Muscle of back (tissue), 3 donors: ENCODE measurements at regions not wholly inside any gene's neighbourhood (a gene's known extent, or its start where the extent isn't known, plus 50 kb on each side); places are given as distances from the start of the nearest gene placed in this dataset.
A peak's percentile ranks its signal among the peaks of the same experiment; 100 is the strongest.
"Not testable (repeated sequence)": the region's sequence is repeated elsewhere in the genome, so short reads cannot be mapped to it uniquely, and the experiment has no call there.

Experiments
- DNase-seq, 3 donors: peaks; one replicate each; pipeline versions ENCODE4 v3.0.0 to v3.0.0-alpha.2; 2013

DNA sequence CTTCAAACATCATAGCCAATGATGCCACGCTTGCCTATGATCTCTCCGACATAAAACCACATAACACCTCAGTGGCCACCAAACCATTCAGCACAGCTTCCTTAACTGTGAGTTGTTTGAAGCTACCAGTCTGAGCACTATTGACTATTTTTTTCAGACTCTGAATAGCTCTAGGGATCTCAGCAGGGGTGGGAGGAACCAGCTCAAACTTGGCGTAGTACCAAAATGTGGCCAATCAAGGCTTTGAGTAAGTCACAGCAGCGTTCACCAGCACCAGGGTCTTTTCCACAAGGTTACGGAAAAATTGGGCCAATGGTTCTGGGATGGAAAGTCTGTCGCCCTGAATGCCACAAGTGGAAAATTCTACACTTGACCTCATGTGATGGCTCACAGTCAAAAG is 70.6 kb downstream of the SMPDL3A start:
- no peak for DNase-seq

DNA sequence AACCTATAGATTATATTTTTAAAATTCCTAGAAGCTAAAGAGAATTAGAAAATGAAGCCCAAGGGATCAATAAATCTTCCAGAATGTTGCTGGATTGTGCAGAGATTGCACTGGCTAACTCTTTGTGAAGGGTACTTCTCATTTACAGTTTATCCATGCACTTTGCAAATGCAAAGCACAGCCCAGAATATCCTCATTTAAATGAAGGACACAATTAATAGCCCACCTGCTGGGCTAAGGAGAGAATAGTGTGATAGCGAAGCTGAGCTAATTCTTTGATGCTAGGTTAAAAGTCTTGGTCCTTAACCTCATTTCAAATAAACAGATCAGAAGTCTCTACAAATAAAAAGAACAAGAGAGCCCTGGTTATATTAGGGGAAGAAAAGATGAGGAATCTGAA is 72.5 kb downstream of the SMPDL3A start:
- no peak for DNase-seq

DNA sequence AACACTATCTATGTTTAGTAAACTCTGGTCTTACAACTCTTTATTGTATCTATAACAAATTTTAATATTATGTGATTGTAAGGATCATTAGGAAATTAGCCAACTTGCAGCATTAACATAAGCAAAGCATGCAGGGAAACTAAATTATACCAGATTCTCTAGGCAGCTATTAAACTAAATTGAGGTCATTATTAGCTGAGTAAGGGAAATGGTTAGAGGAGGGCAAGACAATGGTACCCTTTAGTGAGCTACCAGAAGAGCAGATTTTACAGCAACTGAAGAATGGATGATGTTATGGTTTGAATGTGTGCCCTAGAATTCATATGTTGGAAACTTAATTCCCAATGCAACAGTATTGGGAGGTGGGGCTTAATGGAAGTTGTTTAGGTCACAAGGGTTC is 79.1 kb downstream of the SMPDL3A start:
- DNase-seq: no peak

DNA sequence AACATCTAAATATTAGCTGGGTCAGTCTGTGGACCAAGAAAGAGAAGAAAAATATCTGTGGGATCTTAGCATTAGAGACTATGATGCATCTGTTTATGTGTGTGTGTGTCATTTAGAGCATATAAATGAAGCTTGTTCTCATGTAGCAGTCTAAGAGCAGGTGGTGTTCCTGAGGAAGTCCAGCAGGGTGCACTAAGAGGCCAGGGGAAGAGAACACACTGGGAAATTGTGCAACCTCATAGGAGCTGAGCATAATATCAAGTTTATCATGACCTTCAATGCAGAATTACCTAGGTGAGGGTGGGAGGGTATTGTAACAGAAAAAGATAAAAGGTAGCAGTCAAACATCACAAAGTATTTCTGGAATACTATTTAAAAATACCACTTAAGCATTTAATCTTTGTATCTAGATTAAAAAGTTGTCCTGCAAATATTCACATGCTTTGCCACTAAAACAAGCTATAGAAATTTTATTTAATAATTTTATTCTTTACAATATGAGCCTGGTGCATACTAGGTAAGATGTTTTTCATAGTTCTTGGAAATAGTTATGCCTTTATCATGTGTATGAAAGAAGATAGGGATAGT is 80.5 kb downstream of the SMPDL3A start:
- DNase-seq: peak; percentile 16 to 52 (median 24)

DNA sequence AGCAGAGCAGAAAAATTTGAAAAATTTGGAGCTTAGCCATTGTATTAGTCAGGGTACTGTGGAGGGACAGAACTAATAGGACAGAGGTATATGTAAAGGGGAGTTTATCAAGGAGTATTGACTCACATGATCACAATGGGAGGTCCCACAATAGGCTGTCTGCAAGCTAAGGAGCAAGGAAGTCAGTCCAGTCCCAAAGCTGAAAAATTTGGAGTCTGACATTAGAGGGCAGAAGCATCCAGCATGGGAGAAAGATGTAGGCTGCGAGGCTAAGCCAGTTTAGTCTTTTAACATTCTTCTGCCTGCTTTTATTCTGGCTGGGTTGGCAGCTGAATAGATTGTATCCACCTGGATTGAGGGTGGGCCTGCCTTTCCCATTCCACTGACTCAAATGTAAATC is 82.0 kb downstream of the SMPDL3A start:
- DNase-seq: no peak

DNA sequence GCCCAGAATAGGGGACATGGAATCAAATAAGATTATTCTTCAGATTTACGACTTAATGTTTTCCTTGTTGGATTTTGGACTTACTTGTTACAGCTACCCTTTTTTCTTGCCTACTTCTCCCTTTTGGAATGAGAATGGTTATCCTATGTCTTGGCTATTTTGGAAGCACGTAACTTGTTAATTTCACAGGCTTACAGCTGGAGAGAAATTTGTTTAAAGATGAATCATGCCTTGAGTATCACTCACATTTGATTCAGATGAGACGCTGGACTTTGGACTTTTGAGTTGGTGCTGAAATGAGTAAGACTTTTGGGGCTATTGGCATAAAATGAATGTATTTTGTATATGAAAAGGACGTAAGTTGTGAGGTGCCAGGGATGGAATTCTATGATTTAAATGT is 83.3 kb downstream of the SMPDL3A start:
- DNase-seq: no peak

DNA sequence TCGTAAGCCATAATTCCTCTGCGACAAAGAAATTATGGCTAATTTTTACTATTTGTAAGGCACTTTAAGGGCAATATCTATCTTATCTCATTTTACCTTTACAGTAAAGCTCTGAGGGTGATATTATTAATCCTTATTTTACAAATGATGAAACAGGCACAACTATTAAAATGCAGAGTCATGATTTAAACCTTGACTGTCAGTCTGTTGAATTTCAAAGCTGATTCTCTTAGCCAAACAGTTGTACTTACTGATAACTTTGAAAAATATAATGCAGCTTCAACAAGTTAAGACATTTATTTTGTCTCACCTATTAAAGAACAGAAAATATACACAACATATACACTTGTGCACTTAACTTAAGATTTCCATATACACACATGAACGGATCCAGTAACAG is 88.2 kb downstream of the SMPDL3A start:
- DNase-seq: no peak

DNA sequence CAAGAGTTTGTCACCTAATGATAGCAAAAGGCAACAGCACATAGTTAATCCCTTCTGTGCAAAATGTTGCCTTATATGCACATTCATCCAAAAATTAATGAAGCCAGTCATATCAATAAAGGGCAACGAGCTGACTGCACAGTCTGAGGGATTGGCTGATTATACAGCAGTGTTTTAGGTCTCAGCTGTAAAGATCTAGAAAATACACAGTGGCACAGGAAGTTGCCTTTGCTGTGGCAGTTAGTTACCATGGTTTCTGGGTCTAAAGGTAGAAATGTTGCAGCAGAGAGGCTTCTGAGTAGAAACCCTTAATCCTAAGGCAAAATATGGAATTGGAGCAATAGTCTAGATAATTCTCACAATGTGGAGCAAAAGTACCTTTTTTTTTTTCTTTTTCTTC is 89.7 kb downstream of the SMPDL3A start:
- no peak for DNase-seq

DNA sequence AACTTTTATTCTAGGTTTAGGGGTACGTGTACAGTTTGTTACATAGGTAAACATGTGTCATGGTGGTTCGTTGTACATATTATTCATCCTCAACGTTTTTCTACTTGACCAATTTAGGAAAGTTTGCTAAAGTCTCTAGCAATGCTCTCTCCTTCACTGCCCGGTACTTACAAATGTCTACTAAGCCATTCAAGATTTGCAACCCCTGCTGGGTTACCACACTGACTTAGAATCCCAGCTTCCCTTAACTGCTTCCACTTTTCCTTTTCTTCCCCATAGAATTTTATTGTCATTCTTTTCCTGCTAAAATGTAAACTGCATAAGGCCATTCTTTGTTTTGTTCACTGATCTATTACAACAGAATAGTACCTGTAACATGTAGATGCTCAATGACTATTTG is 97.4 kb downstream of the SMPDL3A start:
- no peak for DNase-seq

DNA sequence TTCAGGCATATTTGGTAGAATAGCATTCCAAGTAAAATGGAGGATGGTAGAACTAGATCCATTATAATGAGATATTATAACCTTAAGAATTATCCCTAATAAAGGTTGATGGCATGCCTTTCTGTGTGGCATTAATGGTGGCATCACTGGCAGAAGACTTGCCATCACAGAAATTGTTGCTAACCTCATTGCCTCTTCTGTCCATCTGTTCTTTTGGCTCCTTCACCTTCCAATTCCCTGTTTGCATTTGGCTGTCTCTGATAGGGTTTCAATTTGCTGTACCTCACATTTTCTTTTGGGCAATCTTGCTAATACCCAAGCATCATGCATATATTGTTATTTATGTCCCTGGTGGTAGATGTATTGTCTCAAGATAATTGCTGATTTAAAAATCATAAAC is 98.9 kb downstream of the SMPDL3A start:
- DNase-seq: no peak

DNA sequence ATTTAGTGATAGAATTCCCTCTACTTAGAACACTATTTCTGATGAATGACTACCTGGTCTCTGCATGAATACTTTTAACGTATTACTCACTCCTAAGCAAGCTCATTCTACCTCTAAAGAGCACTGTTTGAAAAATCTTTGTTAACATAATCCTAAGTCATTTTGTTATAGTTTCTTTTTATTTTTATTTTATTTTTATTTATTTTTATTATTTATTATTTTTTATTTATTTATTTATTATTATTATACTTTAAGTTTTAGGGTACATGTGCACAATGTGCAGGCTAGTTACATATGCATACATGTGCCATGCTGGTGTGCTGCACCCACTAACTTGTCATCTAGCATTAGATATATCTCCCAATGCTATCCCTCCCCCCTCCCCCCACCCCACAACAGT is 99.6 kb downstream of the SMPDL3A start:
- not testable (repeated sequence) for DNase-seq

DNA sequence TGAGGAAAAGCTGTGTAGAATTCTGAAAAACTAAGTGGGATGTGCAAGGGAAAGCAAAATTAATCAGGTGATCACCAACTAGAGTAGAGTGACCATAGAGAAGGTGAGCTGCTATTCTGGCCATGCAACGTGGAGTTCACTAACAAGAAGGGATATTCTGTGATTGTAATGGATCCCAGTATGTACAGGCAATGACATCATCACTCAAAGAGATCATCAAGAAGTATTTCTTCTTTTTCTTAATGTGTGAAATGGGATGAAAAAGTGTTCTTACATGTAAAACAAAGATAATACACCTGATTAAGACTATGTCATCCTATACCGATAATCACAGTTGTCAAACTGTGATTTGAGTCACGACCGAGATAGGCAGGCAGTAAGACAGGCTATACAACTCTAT is 101.2 kb downstream of the SMPDL3A start:
- no peak for DNase-seq

DNA sequence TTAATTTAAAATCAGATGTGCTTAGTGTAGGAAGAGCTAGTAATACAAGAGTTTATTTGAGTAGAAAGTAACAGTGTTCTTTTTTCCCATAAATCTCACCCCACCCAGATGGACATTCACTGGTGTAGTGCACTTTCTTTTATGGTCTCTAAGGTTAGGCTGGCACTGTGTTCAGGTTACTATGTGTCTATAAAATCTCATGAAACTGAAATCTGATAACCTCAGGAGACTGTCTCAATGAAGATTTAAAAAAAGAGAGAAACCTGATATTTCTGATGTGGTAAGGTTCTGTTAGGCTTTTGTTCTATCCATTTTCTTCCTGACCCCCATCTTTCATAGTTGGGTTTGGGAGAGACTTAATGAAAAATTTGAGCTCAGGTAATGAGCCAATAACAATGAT is 101.2 kb upstream of the CLVS2 start:
- no peak for DNase-seq

DNA sequence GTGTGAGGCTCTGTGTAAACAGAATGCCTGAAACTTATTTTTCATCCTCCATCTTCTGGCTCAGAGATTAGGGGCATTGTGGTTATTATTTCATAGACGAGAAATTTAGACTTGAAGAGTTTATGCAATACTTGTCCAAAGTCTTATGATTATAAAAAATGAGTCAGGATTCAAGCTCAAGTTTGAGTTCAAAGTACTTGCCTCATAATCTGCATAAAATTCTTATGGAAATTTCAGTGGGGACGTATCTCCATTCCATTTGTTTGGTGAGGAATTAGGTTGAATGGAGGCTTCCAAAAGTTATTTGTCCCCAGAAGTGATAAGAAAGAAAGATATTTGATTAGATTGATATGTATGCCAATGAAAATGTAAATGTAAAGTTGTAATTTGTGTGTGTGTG is 93.7 kb upstream of the CLVS2 start:
- no peak for DNase-seq

DNA sequence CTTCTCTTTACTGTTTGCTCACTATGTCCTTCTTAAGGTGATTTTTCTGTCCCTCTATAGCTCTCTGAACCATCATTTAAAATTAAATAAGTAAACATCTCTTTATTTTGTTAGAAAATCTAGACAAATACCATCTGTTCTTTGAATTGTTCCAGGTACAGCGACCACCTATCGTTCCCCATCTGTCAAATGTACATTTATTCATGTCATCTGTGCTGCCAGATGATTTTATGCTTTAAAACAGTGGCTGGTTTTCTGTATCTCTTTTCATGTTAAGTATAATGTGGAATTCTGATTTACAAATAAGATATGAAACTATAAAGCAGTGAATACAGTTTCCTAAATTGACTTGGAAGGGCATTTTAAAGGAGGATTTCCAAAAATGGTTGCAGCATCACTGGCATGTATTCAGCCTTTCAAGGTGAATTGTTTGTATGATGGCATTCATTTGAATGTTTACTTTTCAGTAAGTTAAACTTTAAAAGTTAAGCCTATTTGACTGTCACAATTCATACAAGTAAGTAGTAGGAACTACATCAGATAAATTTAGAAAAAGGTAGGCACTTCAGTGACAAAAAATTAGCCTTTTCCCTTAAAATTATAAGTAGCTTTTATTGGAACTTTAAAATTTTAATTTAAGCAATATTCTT is 92.6 kb upstream of the CLVS2 start:
- DNase-seq: no peak

DNA sequence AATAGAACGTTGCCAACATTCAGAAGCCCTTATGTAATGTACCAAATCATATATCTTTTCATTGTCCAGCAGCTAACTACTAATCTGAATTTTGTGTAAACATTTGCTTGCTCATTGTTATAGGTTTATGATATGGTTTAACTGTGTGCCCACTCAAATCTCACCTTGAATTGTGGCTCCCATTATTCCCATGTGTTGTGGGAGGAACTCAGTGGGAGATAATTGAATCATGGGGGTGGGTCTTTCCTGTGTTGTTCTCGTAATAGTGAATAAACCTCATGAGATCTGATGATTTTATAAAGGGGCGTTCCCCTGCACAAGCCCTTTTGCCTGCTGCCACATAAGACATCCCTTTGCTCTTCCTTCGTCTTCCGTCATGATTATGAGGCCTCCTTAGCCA is 91.9 kb upstream of the CLVS2 start:
- DNase-seq: no peak

DNA sequence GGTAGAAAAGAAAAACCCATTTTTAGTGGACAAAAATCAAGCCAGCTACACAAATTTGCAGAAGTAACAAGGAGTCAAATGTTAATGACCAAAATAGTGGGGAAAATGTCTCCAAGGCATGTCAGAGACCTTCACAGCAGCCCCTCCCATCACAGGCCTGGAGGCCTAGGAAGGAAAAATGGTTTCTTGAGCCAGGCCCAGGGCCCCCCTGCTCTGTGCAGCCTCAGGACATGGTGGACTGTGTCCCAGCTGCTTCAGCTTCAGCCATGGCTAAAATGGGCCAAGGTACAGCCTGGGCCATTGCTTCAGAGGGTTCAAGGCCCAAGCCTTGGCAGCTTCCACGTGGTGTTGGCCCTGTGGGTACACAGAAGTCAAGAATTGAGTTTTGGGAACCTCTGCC is 82.5 kb upstream of the CLVS2 start:
- no peak for DNase-seq

DNA sequence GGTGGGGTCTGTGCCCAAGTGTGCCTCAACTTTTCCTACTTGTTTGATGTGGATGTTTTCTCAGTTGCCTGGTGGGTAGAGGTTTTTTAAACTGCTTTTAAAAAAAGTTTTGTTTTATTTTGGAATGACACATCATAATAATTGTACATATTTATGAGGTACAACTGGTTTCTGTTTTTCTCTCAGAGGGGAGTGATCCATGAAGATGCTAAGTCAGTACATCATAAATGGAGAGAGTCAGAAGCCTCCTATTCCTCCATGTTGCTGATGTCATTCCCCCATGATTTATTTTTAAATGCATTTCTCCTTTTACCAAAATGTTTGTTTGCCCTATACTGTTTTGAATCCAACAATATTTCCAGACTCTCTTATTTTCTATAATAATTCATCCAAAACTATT is 77.3 kb upstream of the CLVS2 start:
- DNase-seq: peak in 1 of 3 donors; percentile 2

DNA sequence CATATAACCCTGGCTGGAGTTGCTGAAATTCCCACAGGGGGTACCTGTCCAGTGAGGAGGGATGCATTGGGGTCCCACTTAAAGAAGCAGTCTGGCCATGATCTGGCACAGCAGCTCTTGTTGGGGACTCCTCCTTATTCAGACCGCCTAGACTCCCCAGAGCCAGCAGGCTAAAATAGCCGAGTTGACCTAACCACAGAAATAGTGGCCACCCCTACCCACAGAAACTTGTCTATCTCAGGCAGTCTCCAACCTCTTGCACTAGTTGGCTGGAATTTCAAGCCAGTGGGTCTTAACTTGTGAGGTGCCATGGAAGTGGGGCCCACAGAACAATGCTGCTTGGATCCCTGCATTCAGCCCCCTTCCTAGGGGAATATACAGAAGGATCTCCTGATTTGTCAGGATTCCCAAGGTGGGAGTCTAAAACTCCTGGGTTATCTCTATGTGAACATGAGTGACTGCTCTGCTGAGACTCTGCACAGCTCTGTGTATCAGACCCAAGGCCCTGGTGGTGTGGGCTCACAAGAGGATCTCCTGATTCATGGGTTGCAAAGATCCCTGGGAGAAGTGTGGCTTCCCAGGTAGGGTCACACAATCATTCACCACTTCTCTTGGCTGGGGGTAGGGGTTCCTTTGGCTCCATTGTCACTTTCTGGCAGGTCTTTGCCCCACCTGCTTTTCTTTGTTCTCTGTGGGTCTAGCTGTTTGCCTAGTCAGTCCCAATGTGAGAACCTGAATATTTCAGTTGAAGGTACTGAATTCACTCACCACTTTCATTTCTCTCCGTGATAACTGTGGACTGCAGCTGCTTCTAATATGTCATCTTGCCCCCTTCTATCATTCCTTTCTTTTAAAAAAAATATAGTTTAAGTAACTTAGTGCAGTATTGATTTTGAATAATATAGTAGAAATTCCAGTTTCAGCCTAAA is 65.5 kb upstream of the CLVS2 start:
- no peak for DNase-seq

DNA sequence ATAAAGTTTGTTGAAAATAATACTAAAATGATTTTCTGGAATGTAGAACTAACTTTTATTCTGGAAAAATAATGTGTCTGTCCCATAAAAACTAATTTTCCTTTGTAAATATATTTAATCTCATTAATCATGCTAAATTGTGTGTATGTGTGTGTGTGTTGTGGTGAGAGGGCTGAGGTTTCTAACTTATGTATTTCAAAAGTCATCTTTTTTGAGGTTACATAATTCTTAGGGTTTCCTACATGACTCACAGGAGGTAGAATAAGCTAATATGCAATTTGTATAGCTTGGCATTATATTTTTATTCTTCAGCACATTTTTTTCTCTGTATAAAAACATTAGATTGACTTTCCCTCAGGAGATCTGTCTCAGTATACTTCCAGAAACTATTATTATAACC is 64.1 kb upstream of the CLVS2 start:
- DNase-seq: no peak

DNA sequence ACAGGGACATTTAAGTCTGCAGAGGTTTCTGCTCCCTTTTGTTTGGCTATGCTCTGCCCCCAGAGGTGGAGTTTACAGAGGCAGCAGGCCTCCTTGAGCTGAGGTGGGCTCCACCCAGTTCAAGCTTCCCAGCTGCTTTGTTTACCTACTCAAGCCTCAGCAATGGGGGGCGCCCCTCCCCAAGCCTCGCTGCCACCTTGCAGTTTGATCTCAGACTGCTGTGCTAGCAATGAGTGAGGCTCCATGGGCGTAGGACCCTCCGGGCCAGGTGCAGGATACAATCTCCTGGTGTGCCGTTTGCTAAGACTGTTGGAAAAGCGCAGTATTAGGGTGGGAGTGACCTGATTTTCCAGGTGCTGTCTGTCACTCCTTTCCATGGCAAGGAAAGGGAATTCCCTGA is 51.1 kb upstream of the CLVS2 start:
- DNase-seq: not testable (repeated sequence)
